Keratinocyte (primary cell): ENCODE measurements at regions not wholly inside any gene's neighbourhood (a gene's known extent, or its start where the extent isn't known, plus 50 kb on each side); places are given as distances from the start of the nearest gene placed in this dataset.

ENCODE experiments used
- DNase-seq: peaks from one replicate; pipeline ENCODE4 v3.0.0-alpha.2; 2011; ENCODE audit warnings: low read depth, missing footprints, low spot score
- FAIRE-seq: peaks from 2 replicates; lab custom pipeline; 2011; peaks lifted over from hg19 to GRCh38; lab: Jason Lieb, UNC
- H2AFZ ChIP-seq: 2 replicates; pipeline ENCODE4 v1.6.0; 2012; ENCODE audit warnings: low read length, control low read depth, inconsistent platforms; ENCODE audit not compliant: control insufficient read depth
- H3K27ac ChIP-seq: 2 replicates; pipeline ENCODE4 v1.5.1; 2011; ENCODE audit warnings: low read length; ENCODE audit not compliant: control insufficient read depth, insufficient read depth
- H3K27me3 ChIP-seq: 3 replicates; pipeline ENCODE4 v1.6.0; 2011; ENCODE audit warnings: low read length; ENCODE audit not compliant: control insufficient read depth, insufficient read depth; ENCODE audit errors: extremely low read depth
- H3K36me3 ChIP-seq, 2 experiments: 2 replicates in 1 of 2; 3 replicates in 1 of 2; pipeline ENCODE4 v1.5.1; 2011; ENCODE audit warnings: low read length in 2 of 2, mild to moderate bottlenecking in 1 of 2; ENCODE audit not compliant: control insufficient read depth in 2 of 2, insufficient read depth in 2 of 2; ENCODE audit errors: extremely low read depth in 1 of 2
- H3K4me1 ChIP-seq: 3 replicates; pipeline ENCODE4 v1.5.1; 2011; ENCODE audit warnings: low read length; ENCODE audit not compliant: control insufficient read depth, insufficient read depth; ENCODE audit errors: extremely low read depth
- H3K4me2 ChIP-seq: 3 replicates; pipeline ENCODE4 v1.6.0; 2011; ENCODE audit warnings: low read depth, low read length; ENCODE audit not compliant: control insufficient read depth, insufficient read depth; ENCODE audit errors: extremely low read depth
- H3K4me3 ChIP-seq, 3 experiments: fragments of 200-600 bp in 1 of 3; sonication (generic) in 1 of 3; 2 replicates in 2 of 3; 3 replicates in 1 of 3; pipeline ENCODE4 v1.5.1; 2011 to 2016; ENCODE audit warnings: low read length in 3 of 3, mild to moderate bottlenecking in 3 of 3, control low read depth in 2 of 3, inconsistent platforms in 1 of 3, low read depth in 1 of 3, mixed read lengths in 1 of 3, mixed run types in 1 of 3, moderate library complexity in 1 of 3; ENCODE audit not compliant: control insufficient read depth in 2 of 3, insufficient read depth in 2 of 3; ENCODE audit errors: extremely low read depth in 1 of 3
- H3K79me2 ChIP-seq: 2 replicates; pipeline ENCODE4 v1.6.0; 2012; ENCODE audit warnings: low read length; ENCODE audit not compliant: control insufficient read depth, insufficient read depth
- H3K9ac ChIP-seq: 3 replicates; pipeline ENCODE4 v1.6.0; 2011; ENCODE audit warnings: low read length; ENCODE audit not compliant: control insufficient read depth, insufficient read depth; ENCODE audit errors: extremely low read depth
- H3K9me1 ChIP-seq: 3 replicates; pipeline ENCODE4 v1.6.0; 2011; ENCODE audit warnings: low read length; ENCODE audit not compliant: control insufficient read depth, insufficient read depth; ENCODE audit errors: extremely low read depth
- H3K9me3 ChIP-seq: 2 replicates; pipeline ENCODE4 v1.5.1; 2012; ENCODE audit warnings: low read depth, low read length; ENCODE audit not compliant: control insufficient read depth
- H4K20me1 ChIP-seq: 3 replicates; pipeline ENCODE4 v1.6.0; 2011; ENCODE audit warnings: low read length; ENCODE audit not compliant: control insufficient read depth, insufficient read depth; ENCODE audit errors: extremely low read depth
- EZH2 ChIP-seq: IDR thresholded peaks from one replicate; pipeline ENCODE4 v1.6.1; 2012; ENCODE audit warnings: inconsistent platforms, mild to moderate bottlenecking, low read length, moderate library complexity
- dilution Hi-C: fragments of 300-500 bp; cut with MboI; formaldehyde crosslinking; loops from one replicate; pipeline ENCODE4 v1.7.0; 2020; ENCODE audit warnings: low sequenced_read_pairs; ENCODE audit not compliant: extremely low pct_ligation_motif_present
- TF ChIP-seq, protein P1 (sequence below), 3 experiments: IDR thresholded peaks in 1 of 3; conservative IDR thresholded peaks in 1 of 3; optimal IDR thresholded peaks in 1 of 3; 2 replicates in 2 of 3; 3 replicates in 1 of 3; pipeline versions ENCODE3 to v1.5.1; 2011; ENCODE audit warnings: low read length in 3 of 3, mild to moderate bottlenecking in 3 of 3, moderate library complexity in 2 of 3, control low read depth in 1 of 3, inconsistent platforms in 1 of 3; ENCODE audit not compliant: insufficient read depth in 2 of 3; ENCODE audit errors: extremely low read depth in 1 of 3

DNA sequence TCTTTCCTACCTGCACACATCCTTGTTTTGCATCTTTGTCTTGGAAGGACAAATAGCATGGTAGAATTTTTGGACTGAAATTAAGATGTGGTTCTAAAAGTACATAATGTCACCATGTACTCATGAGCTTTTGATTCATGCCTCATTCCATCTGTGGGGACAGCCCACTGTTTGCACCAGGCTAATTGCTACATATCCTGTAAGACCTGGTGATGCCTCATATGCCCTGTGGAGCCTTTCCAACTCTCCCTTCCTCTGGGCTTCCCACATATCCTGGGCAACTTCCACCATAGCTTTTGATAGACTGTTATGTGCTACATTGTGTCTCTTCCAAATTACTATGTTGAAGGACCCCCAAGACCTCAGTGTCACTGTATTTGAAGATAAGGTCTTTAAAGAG lies 213.6 kb upstream of the PREP start:
- FAIRE-seq = peak; percentile 71
- Histone ChIP-seq H3K4me2 (no peak overlapping the region), H3K4me1 (peaks cover 2% of the 10 kb centered on the region), H3K9me3 (no peaks in the 10 kb centered on the region), H3K9me1 (no peaks in the 10 kb centered on the region), H3K36me3 (no peaks in the 10 kb centered on the region), H3K27ac (no peak overlapping the region), H3K79me2 (no peaks in the 10 kb centered on the region), H3K4me3 (no peak overlapping the region), H2AFZ (no peak overlapping the region), H3K9ac (no peak overlapping the region), H3K27me3 (no peaks in the 10 kb centered on the region), H4K20me1 (no peaks in the 10 kb centered on the region)
- DNase-seq = no peak
- dilution Hi-C loops = no loop called here
- TF ChIP-seq, protein P1, sequence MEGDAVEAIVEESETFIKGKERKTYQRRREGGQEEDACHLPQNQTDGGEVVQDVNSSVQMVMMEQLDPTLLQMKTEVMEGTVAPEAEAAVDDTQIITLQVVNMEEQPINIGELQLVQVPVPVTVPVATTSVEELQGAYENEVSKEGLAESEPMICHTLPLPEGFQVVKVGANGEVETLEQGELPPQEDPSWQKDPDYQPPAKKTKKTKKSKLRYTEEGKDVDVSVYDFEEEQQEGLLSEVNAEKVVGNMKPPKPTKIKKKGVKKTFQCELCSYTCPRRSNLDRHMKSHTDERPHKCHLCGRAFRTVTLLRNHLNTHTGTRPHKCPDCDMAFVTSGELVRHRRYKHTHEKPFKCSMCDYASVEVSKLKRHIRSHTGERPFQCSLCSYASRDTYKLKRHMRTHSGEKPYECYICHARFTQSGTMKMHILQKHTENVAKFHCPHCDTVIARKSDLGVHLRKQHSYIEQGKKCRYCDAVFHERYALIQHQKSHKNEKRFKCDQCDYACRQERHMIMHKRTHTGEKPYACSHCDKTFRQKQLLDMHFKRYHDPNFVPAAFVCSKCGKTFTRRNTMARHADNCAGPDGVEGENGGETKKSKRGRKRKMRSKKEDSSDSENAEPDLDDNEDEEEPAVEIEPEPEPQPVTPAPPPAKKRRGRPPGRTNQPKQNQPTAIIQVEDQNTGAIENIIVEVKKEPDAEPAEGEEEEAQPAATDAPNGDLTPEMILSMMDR (optimal IDR thresholded peaks at IDR 0.05 in 1 of 3, IDR thresholded peaks at IDR 0.05 in 1 of 3, conservative IDR thresholded peaks at IDR 0.05 in 1 of 3; ENCODE audit: extremely low read depth in 1 of 3, insufficient read depth in 2 of 3, low read length in 3 of 3) = no peak
- no peak for TF ChIP-seq EZH2

DNA sequence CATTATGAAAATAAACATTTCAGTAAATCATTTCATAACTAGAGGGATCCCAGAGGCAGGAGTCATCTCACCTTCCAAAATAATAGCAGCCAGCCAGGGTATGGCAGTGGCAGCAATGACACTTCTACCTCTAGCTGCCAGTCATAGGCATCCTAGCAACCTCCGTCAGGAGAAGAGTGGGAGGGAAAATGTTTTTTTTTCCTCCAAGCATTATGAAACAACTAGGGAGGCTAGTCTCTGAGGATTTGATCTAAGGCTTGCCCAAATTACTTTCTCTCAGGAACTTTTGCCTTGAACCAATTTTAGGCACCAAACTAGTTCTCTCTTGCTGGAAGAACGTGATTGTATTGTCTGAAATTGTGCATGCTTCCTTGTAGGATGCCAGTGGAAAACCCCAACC lies 208.7 kb upstream of the PREP start:
- H4K20me1 ChIP-seq = no peaks in the 10 kb centered on the region
- no peak overlapping the region for H3K9ac ChIP-seq
- DNase-seq = no peak
- H2AFZ ChIP-seq = peak overlapping the region; percentile 5
- no peaks in the 10 kb centered on the region for H3K27me3 ChIP-seq
- no peaks in the 10 kb centered on the region for H3K36me3 ChIP-seq
- dilution Hi-C loops = no loop called here
- no peak overlapping the region for H3K4me3 ChIP-seq
- no peak for FAIRE-seq
- H3K79me2 ChIP-seq = no peaks in the 10 kb centered on the region
- H3K4me2 ChIP-seq = no peak overlapping the region
- no peak for TF ChIP-seq EZH2
- TF ChIP-seq, protein P1 (optimal IDR thresholded peaks at IDR 0.05 in 1 of 3, IDR thresholded peaks at IDR 0.05 in 1 of 3, conservative IDR thresholded peaks at IDR 0.05 in 1 of 3; ENCODE audit: extremely low read depth in 1 of 3, insufficient read depth in 2 of 3, low read length in 3 of 3) = no peak
- no peaks in the 10 kb centered on the region for H3K9me1 ChIP-seq
- H3K27ac ChIP-seq = no peak overlapping the region
- no peaks in the 10 kb centered on the region for H3K9me3 ChIP-seq
- peaks cover 10% of the 10 kb centered on the region for H3K4me1 ChIP-seq
